Bone marrow (tissue), 2 donors: ENCODE measurements at regions not wholly inside any gene's neighbourhood (a gene's known extent, or its start where the extent isn't known, plus 50 kb on each side); places are given as distances from the start of the nearest gene placed in this dataset.

Experiments
- DNase-seq, 2 donors: peaks; one replicate each; lab custom pipeline; 2025; lab: John Stamatoyannopoulos, UW

DNA sequence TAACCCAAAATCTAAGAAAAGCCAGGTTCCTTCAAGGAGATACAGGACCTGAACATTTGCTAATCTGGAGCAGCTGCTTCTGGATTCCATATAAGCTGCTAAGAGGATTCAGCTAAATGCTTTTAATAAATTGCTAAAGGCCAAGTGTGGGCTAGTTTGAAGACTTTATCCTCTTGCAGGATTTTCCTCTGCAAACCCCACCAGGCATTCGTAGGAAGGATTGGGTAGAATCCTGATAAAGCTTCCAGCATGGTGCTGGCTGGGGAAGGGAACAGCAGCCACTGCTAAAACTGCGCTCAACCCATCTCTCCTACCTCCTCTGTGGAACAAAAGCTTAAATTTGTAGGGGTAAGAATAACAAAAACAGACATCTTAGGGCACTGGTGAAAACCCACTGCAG, 61.3 kb upstream of the TAB3 start:
- DNase-seq, result no peak

- DNase-seq, result no peak
Measured at GRCh38 chrX:30949554-30949953, 60.5 kb upstream of the TAB3 start.

DNA sequence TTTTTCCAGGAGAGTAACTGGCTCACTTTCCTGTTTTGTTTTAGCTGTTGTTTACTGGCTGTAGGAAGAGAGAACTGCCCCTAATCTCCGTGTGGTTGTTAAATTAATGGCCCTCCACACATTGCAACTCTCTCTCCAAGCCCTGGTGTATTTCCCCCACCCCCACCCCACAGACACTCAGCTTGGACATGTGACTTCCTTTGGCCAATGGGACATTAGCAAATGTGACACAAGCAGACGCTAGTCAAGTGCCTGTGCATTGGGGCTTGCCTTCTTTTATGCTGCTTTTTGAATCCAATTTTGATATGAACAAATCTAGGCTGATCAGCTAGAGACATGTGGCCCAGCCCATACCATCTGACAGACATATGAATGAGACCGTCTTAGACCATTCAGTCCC, 59.6 kb upstream of the TAB3 start:
- no peak for DNase-seq

DNA sequence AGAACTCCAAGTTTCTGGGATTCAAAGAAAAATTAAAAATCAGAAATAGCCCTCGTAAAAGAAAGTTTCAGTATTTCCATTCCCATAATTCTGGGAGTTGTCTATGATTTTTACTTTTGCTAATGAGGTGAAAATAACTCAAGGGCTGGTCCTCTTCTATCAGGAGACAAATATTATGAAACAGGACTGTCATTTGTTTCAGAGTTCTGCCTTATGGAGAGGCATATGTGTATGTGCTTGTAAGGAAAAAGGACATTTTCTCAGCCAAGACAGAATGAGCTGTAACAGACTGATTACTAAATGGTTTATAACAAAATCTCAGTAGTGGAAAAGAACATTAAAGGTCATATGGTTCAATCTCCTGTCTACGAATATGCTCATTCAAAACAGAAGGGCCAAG, 59.0 kb upstream of the TAB3 start:
- DNase-seq, result no peak

- no peak for DNase-seq
Measured at GRCh38 chrX:30943984-30944383, 54.9 kb upstream of the TAB3 start.

DNA sequence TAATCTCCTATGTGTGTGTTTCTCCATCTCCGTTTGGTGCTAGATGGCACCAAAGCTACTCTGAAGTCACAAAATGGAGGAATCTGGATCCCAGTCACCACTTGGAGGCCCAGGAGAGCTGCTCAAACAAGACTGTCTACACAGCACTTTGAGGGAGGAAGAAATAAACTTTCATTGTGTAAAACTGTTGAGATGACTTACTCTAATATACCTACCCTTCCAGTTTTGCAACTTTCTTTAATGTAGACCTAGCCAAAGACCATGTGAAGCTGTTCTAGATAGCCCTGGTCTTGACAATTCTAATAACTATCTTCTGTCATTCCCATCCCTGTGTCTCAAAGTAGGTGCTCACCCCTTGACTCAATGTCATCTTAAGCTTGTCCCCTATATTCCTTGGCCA, 52.8 kb upstream of the TAB3 start:
- DNase-seq, result no peak

- no peak for DNase-seq
Measured at GRCh38 chrX:30939928-30940327, 50.9 kb upstream of the TAB3 start.
